NCI-H82 treated with DMSO at 0.1 percent for 48 hours (cell line): ENCODE measurements at regions not wholly inside any gene's neighbourhood (a gene's known extent, or its start where the extent isn't known, plus 50 kb on each side); places are given as distances from the start of the nearest gene placed in this dataset.

Experiments used
- DNase-seq: peaks from one replicate; lab custom pipeline; 2025; ENCODE audit not compliant: unreplicated experiment; lab: John Stamatoyannopoulos, UW

DNA sequence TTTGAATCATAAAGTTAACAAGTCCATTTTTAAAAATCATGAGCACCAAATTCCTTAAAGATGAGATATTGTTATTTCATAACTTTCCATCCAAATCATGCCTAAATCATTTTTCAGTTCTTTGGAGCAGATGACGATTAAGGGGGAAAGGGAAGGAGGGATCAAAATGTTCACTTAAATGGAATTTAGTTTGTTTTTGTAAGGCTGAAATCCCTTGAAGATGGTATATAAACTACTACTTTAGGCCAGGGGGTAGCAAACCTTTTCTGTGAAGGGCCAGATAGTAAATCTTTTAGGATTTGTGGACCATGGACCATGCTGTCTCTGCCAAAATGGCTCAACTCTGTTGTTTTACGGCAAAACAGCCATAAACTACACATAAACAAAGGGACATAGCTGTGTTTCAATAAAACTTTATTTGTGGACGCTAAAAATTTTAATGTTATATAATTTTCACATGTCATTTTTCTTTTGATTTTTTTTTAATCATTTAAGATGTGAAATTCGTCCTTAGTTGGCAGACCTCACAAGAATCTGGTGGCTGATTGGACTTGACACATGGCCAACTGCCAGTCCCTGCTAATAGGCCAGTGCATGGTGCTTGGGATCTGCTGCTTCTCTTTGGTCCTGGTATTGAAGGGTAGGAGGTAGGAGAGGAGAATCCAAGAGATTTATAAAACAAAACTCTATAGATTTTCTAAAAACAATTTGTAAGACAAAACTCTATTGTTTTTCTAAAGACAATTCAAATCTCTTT, 52.0 kb upstream of the RTN4 start:
- no peak for DNase-seq

DNA sequence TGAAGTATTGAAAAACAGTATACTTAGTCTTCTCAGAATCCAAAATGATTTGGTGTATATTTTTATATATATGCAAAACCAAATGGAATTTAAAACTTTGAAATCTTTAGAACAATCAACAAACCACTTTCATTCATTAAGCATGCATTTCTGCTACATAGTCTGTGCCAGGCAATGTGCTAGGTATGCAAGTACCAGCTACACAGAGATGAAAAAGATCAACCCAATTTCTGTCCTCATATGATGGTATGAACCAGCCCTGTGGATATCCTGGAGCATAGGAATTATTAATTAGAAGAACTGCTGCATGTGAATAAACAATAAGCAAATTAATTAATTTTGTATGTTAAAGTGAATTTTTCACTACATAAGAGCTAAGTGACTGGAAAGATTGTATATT, 51.2 kb upstream of the RTN4 start:
- DNase-seq: no peak

DNA sequence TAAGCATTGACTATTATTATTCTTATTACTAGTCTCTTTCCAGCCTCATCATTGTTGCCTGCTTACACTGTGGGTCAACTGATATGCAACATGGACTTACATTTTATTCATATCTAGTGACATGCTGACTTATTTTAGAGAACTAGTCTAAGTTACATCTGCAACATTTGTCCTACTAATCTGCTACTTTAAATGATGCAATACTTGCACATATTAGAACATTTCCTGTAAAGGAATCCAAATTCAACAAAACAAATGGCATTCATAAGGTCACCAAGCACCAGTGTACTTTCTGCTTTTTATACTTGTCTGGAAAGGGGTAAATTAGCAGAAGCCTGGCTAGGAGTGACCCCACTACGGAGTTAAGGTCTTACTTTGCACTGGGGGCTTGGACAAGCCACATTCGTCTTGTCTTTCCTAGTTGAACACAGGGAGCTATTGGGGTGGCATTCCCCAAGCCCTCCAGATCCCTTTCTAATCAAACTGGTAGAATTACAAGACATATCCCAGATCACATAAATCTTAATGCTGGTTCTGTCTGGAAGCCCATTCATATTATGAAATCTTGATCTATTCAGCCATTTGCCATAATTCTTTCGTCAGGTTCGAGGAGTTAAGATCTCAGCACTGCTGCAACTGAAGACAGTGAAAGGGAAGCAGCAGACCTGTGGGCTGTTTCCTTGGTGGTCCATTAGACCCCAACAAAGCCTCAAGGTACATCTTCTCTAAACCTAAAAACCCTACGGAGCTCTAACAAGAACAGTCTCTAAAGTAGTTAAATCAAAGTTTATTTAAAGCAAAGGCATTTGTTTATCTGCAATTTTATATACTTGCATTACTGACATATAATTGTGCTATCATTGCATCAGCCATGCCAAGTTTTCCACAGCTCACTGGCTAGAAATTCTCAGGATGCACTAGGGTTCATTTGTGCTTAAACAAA, 49.9 kb upstream of the RTN4 start:
- DNase-seq: no peak
